CD4-positive, alpha-beta T cell (primary cell): ENCODE measurements at regions not wholly inside any gene's neighbourhood (a gene's known extent, or its start where the extent isn't known, plus 50 kb on each side); places are given as distances from the start of the nearest gene placed in this dataset.

Source experiments
- ATAC-seq: fragments of 200-7000 bp; cut with Tn5 transposase; one replicate; pipeline ENCODE4 v1.10.0; 2022; ENCODE audit warnings: mild to moderate bottlenecking; ENCODE audit not compliant: poor library complexity
- CTCF ChIA-PET: fragments of 350-600 bp; sonication (Branson Sonifier 250); formaldehyde crosslinking; loops from one replicate; lab custom pipeline; 2021; ENCODE audit warnings: antibody characterized with exemption, inconsistent platforms; lab: Charles Lee
- POLR2A ChIA-PET: fragments of 350-600 bp; sonication (Branson Sonifier 250); formaldehyde crosslinking; loops from one replicate; lab custom pipeline; 2021; ENCODE audit warnings: antibody characterized with exemption, inconsistent platforms; lab: Charles Lee
- DNase-seq, 14 experiments: peaks; one replicate each; pipeline ENCODE4 v3.0.0-alpha.2; 2013 to 2020; ENCODE audit warnings: mixed read lengths in 2 of 14
- H3K27ac ChIP-seq, 2 donors: one replicate each; pipeline versions ENCODE4 v1.5.1 to v1.7.0; 2013; ENCODE audit warnings: low read length in 2 of 2, low read depth in 1 of 2, mild to moderate bottlenecking in 1 of 2
- H3K27me3 ChIP-seq, 2 experiments: 1 replicate in 1 of 2; 2 replicates in 1 of 2; pipeline versions ENCODE4 v1.6.1 to v1.7.0; 2013; ENCODE audit warnings: low read length in 2 of 2, control low read depth in 1 of 2, mild to moderate bottlenecking in 1 of 2, moderate library complexity in 1 of 2; ENCODE audit not compliant: insufficient read depth in 2 of 2, control insufficient read depth in 1 of 2
- H3K36me3 ChIP-seq: one replicate; pipeline ENCODE4 v1.6.1; 2013; ENCODE audit warnings: low read length, control low read depth; ENCODE audit not compliant: insufficient read depth
- H3K4me1 ChIP-seq: one replicate; pipeline ENCODE4 v1.6.1; 2013; ENCODE audit warnings: low read length, control low read depth; ENCODE audit not compliant: insufficient read depth
- H3K4me3 ChIP-seq: one replicate; pipeline ENCODE4 v1.5.1; 2013; ENCODE audit warnings: mild to moderate bottlenecking, low read length, moderate library complexity
- H3K9me3 ChIP-seq, 2 experiments: 1 replicate in 1 of 2; 2 replicates in 1 of 2; pipeline versions ENCODE4 v1.6.1 to v1.7.0; 2013; ENCODE audit warnings: low read length in 2 of 2, mild to moderate bottlenecking in 2 of 2, control low read depth in 1 of 2, moderate library complexity in 1 of 2; ENCODE audit not compliant: control insufficient read depth in 1 of 2, insufficient read depth in 1 of 2
- H3K27ac Mint-ChIP-seq: one replicate; pipeline ENCODE4 v1.8.0; 2020; ENCODE audit warnings: mixed read lengths
- H3K27me3 Mint-ChIP-seq: one replicate; pipeline ENCODE4 v1.8.0; 2021; ENCODE audit warnings: mixed read lengths
- H3K36me3 Mint-ChIP-seq: one replicate; pipeline ENCODE4 v1.8.0; 2021; ENCODE audit warnings: low read depth, mixed read lengths
- H3K4me1 Mint-ChIP-seq: one replicate; pipeline ENCODE4 v1.8.0; 2021; ENCODE audit warnings: low read depth, mixed read lengths
- H3K4me3 Mint-ChIP-seq: one replicate; pipeline ENCODE4 v1.8.0; 2020; ENCODE audit warnings: mild to moderate bottlenecking, mixed read lengths
- H3K9me3 Mint-ChIP-seq: one replicate; pipeline ENCODE4 v1.8.0; 2020; ENCODE audit warnings: mixed read lengths
- CTCF ChIP-seq: fragments of 200-600 bp; IDR thresholded peaks from one replicate; pipeline ENCODE4 v1.8.0; 2022; ENCODE audit warnings: antibody characterized with exemption, mild to moderate bottlenecking
- intact Hi-C, 2 experiments: fragments of 100-400 bp; cut with DNase I in 1 of 2; cut with micrococcal nuclease in 1 of 2; formaldehyde crosslinking; loops; one replicate each; pipeline versions ENCODE4 v1.15.1 to v1.9.0; 2023 to 2025; cut with DNase I, micrococcal nuclease

- Histone ChIP-seq H3K4me1 (no peaks in the 10 kb centered on the region), H3K9me3 (no peaks in the 10 kb centered on the region), H3K4me3 (no peak overlapping the region), H3K27ac (no peak overlapping the region), H3K27me3 (peaks cover 4 to 5% of the 10 kb centered on the region in 2 experiments), H3K36me3 (no peaks in the 10 kb centered on the region)
- intact Hi-C loops: no loop called here
- H3K4me3 Mint-ChIP-seq: no peak overlapping the region
- ATAC-seq (no peak), DNase-seq (no peak)
- H3K36me3 Mint-ChIP-seq: no peaks in the 10 kb centered on the region
- H3K27me3 Mint-ChIP-seq: peaks cover 47% of the 10 kb centered on the region
- no peak overlapping the region for H3K27ac Mint-ChIP-seq
- H3K4me1 Mint-ChIP-seq: no peaks in the 10 kb centered on the region
- TF ChIP-seq CTCF: no peak
- ChIA-PET POLR2A (no interaction called here), CTCF (no interaction called here)
- H3K9me3 Mint-ChIP-seq: peaks cover 3% of the 10 kb centered on the region
Measured at GRCh38 chr5:72030237-72030636, 77.0 kb upstream of the MAP1B start.

GRCh38 chr5:72032788-72033187 is 74.5 kb upstream of the MAP1B start:
- no peak overlapping the region for H3K27ac Mint-ChIP-seq
- peaks cover 3% of the 10 kb centered on the region for H3K9me3 Mint-ChIP-seq
- no peaks in the 10 kb centered on the region for H3K36me3 ChIP-seq
- H3K27me3 Mint-ChIP-seq: peaks cover 50% of the 10 kb centered on the region
- no peak for ATAC-seq
- no peaks in the 10 kb centered on the region for H3K9me3 ChIP-seq
- no peak for DNase-seq
- POLR2A ChIA-PET: no interaction called here
- H3K4me3 Mint-ChIP-seq: no peak overlapping the region
- CTCF ChIA-PET: interaction anchor here (1.0 kb wide), 1 partner anchor 9 kb away, joined by 3 read pairs; no protein-coding TSS in a partner anchor
- H3K27me3 ChIP-seq: peaks cover 3 to 4% of the 10 kb centered on the region in 2 experiments
- TF ChIP-seq CTCF: no peak
- no peaks in the 10 kb centered on the region for H3K4me1 Mint-ChIP-seq
- H3K4me1 ChIP-seq: no peaks in the 10 kb centered on the region
- H3K4me3 ChIP-seq: no peak overlapping the region
- H3K27ac ChIP-seq: no peak overlapping the region
- H3K36me3 Mint-ChIP-seq: no peaks in the 10 kb centered on the region
- intact Hi-C loops: no loop called here

- no peak for TF ChIP-seq CTCF
- POLR2A ChIA-PET: no interaction called here
- H3K4me1 ChIP-seq: no peaks in the 10 kb centered on the region
- H3K27ac ChIP-seq: no peak overlapping the region
- H3K36me3 Mint-ChIP-seq: no peaks in the 10 kb centered on the region
- H3K27me3 ChIP-seq: peaks cover 0 to 4% of the 10 kb centered on the region in 2 experiments
- peaks cover 51% of the 10 kb centered on the region for H3K27me3 Mint-ChIP-seq
- DNase-seq (no peak), ATAC-seq (no peak)
- intact Hi-C loops: no loop called here
- H3K4me3 Mint-ChIP-seq: no peak overlapping the region
- no peak overlapping the region for H3K27ac Mint-ChIP-seq
- H3K4me3 ChIP-seq: no peak overlapping the region
- no peaks in the 10 kb centered on the region for H3K4me1 Mint-ChIP-seq
- no peaks in the 10 kb centered on the region for H3K36me3 ChIP-seq
- H3K9me3 ChIP-seq: no peaks in the 10 kb centered on the region
- CTCF ChIA-PET: no interaction called here
- no peaks in the 10 kb centered on the region for H3K9me3 Mint-ChIP-seq
Measured at GRCh38 chr5:72034770-72035169, 72.5 kb upstream of the MAP1B start.
